ENCODE measurements at regions not wholly inside any gene's neighbourhood (a gene's known extent, or its start where the extent isn't known, plus 50 kb on each side); places are given as distances from the start of the nearest gene placed in this dataset.
A peak's percentile ranks its signal among the peaks of the same experiment; 100 is the strongest.

DNA sequence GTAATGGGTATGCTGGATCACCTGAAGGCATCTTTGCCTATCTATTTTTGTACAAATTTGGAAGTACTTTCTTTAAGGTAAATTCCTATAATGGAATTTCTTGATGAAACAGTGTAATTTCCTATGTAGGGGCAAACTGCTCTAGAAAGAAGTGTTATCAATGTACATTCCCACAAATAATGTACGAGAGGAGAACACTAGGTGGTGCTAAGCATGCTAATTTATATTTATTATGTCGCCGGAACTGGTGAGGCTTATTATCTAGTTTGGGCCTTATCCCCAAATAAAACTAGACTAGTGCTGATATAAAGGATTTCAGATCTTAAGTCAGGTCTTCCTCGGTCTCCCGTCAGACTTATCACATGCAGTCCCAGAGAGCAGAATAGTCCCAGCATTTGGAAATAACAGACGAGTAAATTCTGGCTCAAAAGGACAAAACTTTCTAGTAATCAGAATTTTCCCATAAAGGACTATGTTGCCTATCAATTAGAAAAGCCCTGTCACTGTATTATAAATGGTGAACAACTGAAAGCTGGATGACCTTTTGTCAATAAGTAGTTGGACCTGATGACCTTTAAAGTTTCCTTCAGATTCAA lies 86.9 kb upstream of the RBBP8 start:
- intact Hi-C loops (cut with micrococcal nuclease), result loop anchor here (10.0 kb wide), 1 partner anchor 61 kb away; no protein-coding TSS in a partner anchor
- no peak overlapping the region for H3K27ac ChIP-seq (replicated peaks)
- TF ChIP-seq, protein P1, sequence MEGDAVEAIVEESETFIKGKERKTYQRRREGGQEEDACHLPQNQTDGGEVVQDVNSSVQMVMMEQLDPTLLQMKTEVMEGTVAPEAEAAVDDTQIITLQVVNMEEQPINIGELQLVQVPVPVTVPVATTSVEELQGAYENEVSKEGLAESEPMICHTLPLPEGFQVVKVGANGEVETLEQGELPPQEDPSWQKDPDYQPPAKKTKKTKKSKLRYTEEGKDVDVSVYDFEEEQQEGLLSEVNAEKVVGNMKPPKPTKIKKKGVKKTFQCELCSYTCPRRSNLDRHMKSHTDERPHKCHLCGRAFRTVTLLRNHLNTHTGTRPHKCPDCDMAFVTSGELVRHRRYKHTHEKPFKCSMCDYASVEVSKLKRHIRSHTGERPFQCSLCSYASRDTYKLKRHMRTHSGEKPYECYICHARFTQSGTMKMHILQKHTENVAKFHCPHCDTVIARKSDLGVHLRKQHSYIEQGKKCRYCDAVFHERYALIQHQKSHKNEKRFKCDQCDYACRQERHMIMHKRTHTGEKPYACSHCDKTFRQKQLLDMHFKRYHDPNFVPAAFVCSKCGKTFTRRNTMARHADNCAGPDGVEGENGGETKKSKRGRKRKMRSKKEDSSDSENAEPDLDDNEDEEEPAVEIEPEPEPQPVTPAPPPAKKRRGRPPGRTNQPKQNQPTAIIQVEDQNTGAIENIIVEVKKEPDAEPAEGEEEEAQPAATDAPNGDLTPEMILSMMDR (IDR thresholded peaks at IDR 0.05; ENCODE audit: borderline replicate concordance), result peak; percentile 57
- H3K4me1 ChIP-seq, result peaks cover 3% of the 10 kb centered on the region
- H3K27me3 ChIP-seq (ENCODE audit: low read depth), result no peaks in the 10 kb centered on the region
- H3K4me3 ChIP-seq, result no peak overlapping the region
- H3K36me3 ChIP-seq, result no peaks in the 10 kb centered on the region
- H3K9me3 ChIP-seq (replicated peaks), result no peaks in the 10 kb centered on the region
- no peak for DNase-seq

DNA sequence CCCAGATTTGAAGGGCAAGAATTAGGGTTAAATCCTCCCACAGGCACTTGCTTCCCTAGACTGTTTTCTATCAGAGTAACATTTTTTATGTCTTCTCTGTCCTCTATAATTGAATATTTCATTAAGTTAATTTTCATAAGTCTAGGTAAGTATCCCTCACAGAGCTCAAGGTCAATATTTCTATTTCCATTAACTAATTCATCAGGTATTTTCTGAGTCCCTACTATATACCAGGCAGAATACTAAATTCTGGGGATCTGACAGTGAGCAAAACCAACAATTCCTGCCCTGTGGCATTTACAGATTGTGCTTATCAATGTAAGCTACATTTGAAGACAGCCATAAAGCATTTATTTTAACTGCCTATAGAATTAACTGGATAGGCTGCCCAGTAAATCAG lies 86.4 kb upstream of the RBBP8 start:
- no peaks in the 10 kb centered on the region for H3K27me3 ChIP-seq (ENCODE audit: low read depth)
- intact Hi-C loops (cut with micrococcal nuclease), result loop anchor here (10.0 kb wide), 1 partner anchor 62 kb away; no protein-coding TSS in a partner anchor
- TF ChIP-seq, protein P1 (IDR thresholded peaks at IDR 0.05; ENCODE audit: borderline replicate concordance), result no peak

GRCh38 chr18:22847392-22847791 lies 85.7 kb upstream of the RBBP8 start:
- no peaks in the 10 kb centered on the region for H3K9me3 ChIP-seq (replicated peaks)
- H3K27me3 ChIP-seq (ENCODE audit: low read depth), result no peaks in the 10 kb centered on the region
- DNase-seq, result no peak
- peaks cover 3% of the 10 kb centered on the region for H3K4me1 ChIP-seq
- H3K36me3 ChIP-seq, result no peaks in the 10 kb centered on the region
- no peak overlapping the region for H3K4me3 ChIP-seq
- TF ChIP-seq, protein P1 (IDR thresholded peaks at IDR 0.05; ENCODE audit: borderline replicate concordance), result no peak
- no peak overlapping the region for H3K27ac ChIP-seq (replicated peaks)
- intact Hi-C loops (cut with micrococcal nuclease), result loop anchor here (10.0 kb wide), 1 partner anchor 63 kb away; no protein-coding TSS in a partner anchor

More for the DNA sequence above, 86.4 kb upstream of the RBBP8 start:
- no peak overlapping the region for H3K4me3 ChIP-seq
- H3K36me3 ChIP-seq, result no peaks in the 10 kb centered on the region
- DNase-seq, result no peak
- no peaks in the 10 kb centered on the region for H3K9me3 ChIP-seq (replicated peaks)
- peaks cover 3% of the 10 kb centered on the region for H3K4me1 ChIP-seq
- no peak overlapping the region for H3K27ac ChIP-seq (replicated peaks)

GRCh38 chr18:22847867-22848451 lies 85.2 kb upstream of the RBBP8 start:
- intact Hi-C loops (cut with micrococcal nuclease), result loop anchor here (10.0 kb wide), 1 partner anchor 63 kb away; no protein-coding TSS in a partner anchor
- TF ChIP-seq, protein P1 (IDR thresholded peaks at IDR 0.05; ENCODE audit: borderline replicate concordance), result no peak
- Histone ChIP-seq H3K4me3 (no peak overlapping the region), H3K9me3 (replicated peaks) (no peaks in the 10 kb centered on the region), H3K27ac (replicated peaks) (no peak overlapping the region), H3K36me3 (no peaks in the 10 kb centered on the region), H3K27me3 (ENCODE audit: low read depth) (no peaks in the 10 kb centered on the region), H3K4me1 (peaks cover 3% of the 10 kb centered on the region)
- DNase-seq, result no peak

DNA sequence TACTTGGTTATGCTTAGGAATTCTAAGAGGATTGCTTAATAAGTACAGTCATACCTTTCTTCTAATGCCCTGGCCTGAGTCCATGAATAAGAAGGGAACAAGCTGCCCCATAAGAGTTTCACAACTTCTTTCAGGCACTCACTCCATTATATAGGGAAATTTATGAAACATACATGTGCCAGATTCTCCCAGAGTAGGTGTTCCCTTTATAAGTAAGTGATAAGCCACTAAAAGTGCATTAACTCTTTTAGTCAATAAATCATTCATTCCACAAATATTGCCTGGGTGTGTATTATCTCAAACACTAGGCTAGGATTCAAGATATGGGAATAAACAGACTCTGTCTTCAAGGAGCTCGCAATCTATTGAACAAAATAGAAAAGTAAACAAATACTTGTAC lies 84.5 kb upstream of the RBBP8 start:
- intact Hi-C loops (cut with micrococcal nuclease), result loop anchor here (10.0 kb wide), 1 partner anchor 64 kb away; no protein-coding TSS in a partner anchor
- TF ChIP-seq, protein P1 (IDR thresholded peaks at IDR 0.05; ENCODE audit: borderline replicate concordance), result no peak

More for the DNA sequence above, 84.5 kb upstream of the RBBP8 start:
- no peak for DNase-seq
- Histone ChIP-seq H3K9me3 (replicated peaks) (no peaks in the 10 kb centered on the region), H3K4me3 (no peak overlapping the region), H3K27me3 (ENCODE audit: low read depth) (no peaks in the 10 kb centered on the region), H3K27ac (replicated peaks) (no peak overlapping the region), H3K4me1 (peaks cover 3% of the 10 kb centered on the region), H3K36me3 (no peaks in the 10 kb centered on the region)
